ENCODE measurements at regions not wholly inside any gene's neighbourhood (a gene's known extent, or its start where the extent isn't known, plus 50 kb on each side); places are given as distances from the start of the nearest gene placed in this dataset.

DNA sequence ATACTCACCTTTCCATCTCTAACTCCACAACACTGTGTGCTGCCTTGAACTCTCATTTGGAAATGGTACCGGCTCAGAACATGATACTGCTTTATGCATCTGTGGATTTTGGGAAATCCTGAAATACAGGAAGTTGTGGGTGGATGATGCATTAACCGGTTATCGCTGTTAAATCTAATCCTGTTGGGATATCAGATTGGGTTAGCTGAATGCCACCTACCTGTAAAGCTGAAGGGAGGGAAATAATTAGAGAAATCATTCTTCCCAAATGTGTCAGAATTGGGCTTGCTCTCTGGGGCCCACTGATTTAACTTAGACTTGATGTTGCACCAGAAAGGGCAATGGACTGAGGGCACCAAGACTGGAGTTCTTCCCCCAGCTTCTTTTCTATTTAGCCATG lies 54.0 kb downstream of the CH25H start:
- Histone ChIP-seq H3K27me3 (ENCODE audit: insufficient read depth) (no peaks in the 10 kb centered on the region), H3K36me3 (replicated peaks in 1 of 2; ENCODE audit: control insufficient read depth in 1 of 2, insufficient read depth in 2 of 2, low read length in 1 of 2) (no peaks in the 10 kb centered on the region), H3K27ac (ENCODE audit: low read depth in 2 of 2, low read length in 1 of 2) (no peak overlapping the region), H3F3A (replicated peaks; ENCODE audit: insufficient read depth) (no peaks in the 10 kb centered on the region), H3K4me2 (no peak overlapping the region), H3K9ac (no peak overlapping the region), H3K9me2 (no peaks in the 10 kb centered on the region), H3K9me3 (no peaks in the 10 kb centered on the region), H3K79me2 (ENCODE audit: insufficient read depth) (no peaks in the 10 kb centered on the region), H2AFZ (ENCODE audit: low read depth) (no peak overlapping the region; the same call in 1 of the 2 replicates), H3K4me1 (ENCODE audit: control insufficient read depth in 1 of 2, insufficient read depth in 2 of 2, low read depth in 1 of 2, low read length in 1 of 2) (no peaks in the 10 kb centered on the region), H4K20me1 (ENCODE audit: insufficient read depth) (no peaks in the 10 kb centered on the region), H3K4me3 (ENCODE audit: low read depth in 2 of 2, low read length in 1 of 2) (no peak overlapping the region)
- no peak for DNase-seq
- ChIA-PET CTCF (no interaction called here), POLR2A (no interaction called here)
- 43% methylated on average over 3 of the region's 3 CpGs for WGBS (ENCODE audit: low lambda C conversion rate)
- TF ChIP-seq RFX5 (IDR thresholded peaks at IDR 0.05; ENCODE audit: low read length) (no peak), YY1 (IDR thresholded peaks at IDR 0.05; ENCODE audit: low read depth) (no peak), NRF1 (IDR thresholded peaks at IDR 0.05; ENCODE audit: low read depth, low read length) (no peak), ELF1 (IDR thresholded peaks at IDR 0.05) (no peak), MEF2A (IDR thresholded peaks at IDR 0.05; ENCODE audit: borderline replicate concordance, low read depth) (no peak), RAD21 (IDR thresholded peaks at IDR 0.05; ENCODE audit: low read length) (no peak), TEAD4 (IDR thresholded peaks at IDR 0.05; ENCODE audit: borderline replicate concordance, insufficient read depth) (no peak), EZH2phosphoT487 (IDR thresholded peaks at IDR 0.05; ENCODE audit: borderline replicate concordance, low read depth) (no peak), TAF1 (IDR thresholded peaks at IDR 0.05; ENCODE audit: borderline replicate concordance, low read depth, low read length) (no peak), RCOR1 (IDR thresholded peaks at IDR 0.05; ENCODE audit: low read length) (no peak), POLR2AphosphoS5 (IDR thresholded peaks at IDR 0.05; ENCODE audit: low read depth, low read length) (no peak), MXI1 (IDR thresholded peaks at IDR 0.05; ENCODE audit: low read depth, low read length) (no peak)
- TF ChIP-seq, protein P1, sequence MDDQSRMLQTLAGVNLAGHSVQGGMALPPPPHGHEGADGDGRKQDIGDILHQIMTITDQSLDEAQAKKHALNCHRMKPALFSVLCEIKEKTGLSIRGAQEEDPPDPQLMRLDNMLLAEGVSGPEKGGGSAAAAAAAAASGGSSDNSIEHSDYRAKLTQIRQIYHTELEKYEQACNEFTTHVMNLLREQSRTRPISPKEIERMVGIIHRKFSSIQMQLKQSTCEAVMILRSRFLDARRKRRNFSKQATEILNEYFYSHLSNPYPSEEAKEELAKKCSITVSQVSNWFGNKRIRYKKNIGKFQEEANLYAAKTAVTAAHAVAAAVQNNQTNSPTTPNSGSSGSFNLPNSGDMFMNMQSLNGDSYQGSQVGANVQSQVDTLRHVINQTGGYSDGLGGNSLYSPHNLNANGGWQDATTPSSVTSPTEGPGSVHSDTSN (IDR thresholded peaks at IDR 0.05): no peak
- TF ChIP-seq, protein P2, sequence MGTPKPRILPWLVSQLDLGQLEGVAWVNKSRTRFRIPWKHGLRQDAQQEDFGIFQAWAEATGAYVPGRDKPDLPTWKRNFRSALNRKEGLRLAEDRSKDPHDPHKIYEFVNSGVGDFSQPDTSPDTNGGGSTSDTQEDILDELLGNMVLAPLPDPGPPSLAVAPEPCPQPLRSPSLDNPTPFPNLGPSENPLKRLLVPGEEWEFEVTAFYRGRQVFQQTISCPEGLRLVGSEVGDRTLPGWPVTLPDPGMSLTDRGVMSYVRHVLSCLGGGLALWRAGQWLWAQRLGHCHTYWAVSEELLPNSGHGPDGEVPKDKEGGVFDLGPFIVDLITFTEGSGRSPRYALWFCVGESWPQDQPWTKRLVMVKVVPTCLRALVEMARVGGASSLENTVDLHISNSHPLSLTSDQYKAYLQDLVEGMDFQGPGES (IDR thresholded peaks at IDR 0.05; ENCODE audit: low read depth, low read length): no peak
- TF ChIP-seq, protein P3, sequence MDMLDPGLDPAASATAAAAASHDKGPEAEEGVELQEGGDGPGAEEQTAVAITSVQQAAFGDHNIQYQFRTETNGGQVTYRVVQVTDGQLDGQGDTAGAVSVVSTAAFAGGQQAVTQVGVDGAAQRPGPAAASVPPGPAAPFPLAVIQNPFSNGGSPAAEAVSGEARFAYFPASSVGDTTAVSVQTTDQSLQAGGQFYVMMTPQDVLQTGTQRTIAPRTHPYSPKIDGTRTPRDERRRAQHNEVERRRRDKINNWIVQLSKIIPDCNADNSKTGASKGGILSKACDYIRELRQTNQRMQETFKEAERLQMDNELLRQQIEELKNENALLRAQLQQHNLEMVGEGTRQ (IDR thresholded peaks at IDR 0.05; ENCODE audit: borderline replicate concordance, low read depth, low read length): no peak
- TF ChIP-seq, protein P4, sequence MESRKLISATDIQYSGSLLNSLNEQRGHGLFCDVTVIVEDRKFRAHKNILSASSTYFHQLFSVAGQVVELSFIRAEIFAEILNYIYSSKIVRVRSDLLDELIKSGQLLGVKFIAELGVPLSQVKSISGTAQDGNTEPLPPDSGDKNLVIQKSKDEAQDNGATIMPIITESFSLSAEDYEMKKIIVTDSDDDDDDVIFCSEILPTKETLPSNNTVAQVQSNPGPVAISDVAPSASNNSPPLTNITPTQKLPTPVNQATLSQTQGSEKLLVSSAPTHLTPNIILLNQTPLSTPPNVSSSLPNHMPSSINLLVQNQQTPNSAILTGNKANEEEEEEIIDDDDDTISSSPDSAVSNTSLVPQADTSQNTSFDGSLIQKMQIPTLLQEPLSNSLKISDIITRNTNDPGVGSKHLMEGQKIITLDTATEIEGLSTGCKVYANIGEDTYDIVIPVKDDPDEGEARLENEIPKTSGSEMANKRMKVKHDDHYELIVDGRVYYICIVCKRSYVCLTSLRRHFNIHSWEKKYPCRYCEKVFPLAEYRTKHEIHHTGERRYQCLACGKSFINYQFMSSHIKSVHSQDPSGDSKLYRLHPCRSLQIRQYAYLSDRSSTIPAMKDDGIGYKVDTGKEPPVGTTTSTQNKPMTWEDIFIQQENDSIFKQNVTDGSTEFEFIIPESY (IDR thresholded peaks at IDR 0.05; ENCODE audit: borderline replicate concordance, low read depth): no peak
- TF ChIP-seq, protein P5, sequence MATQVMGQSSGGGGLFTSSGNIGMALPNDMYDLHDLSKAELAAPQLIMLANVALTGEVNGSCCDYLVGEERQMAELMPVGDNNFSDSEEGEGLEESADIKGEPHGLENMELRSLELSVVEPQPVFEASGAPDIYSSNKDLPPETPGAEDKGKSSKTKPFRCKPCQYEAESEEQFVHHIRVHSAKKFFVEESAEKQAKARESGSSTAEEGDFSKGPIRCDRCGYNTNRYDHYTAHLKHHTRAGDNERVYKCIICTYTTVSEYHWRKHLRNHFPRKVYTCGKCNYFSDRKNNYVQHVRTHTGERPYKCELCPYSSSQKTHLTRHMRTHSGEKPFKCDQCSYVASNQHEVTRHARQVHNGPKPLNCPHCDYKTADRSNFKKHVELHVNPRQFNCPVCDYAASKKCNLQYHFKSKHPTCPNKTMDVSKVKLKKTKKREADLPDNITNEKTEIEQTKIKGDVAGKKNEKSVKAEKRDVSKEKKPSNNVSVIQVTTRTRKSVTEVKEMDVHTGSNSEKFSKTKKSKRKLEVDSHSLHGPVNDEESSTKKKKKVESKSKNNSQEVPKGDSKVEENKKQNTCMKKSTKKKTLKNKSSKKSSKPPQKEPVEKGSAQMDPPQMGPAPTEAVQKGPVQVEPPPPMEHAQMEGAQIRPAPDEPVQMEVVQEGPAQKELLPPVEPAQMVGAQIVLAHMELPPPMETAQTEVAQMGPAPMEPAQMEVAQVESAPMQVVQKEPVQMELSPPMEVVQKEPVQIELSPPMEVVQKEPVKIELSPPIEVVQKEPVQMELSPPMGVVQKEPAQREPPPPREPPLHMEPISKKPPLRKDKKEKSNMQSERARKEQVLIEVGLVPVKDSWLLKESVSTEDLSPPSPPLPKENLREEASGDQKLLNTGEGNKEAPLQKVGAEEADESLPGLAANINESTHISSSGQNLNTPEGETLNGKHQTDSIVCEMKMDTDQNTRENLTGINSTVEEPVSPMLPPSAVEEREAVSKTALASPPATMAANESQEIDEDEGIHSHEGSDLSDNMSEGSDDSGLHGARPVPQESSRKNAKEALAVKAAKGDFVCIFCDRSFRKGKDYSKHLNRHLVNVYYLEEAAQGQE (IDR thresholded peaks at IDR 0.05; ENCODE audit: low read depth, low read length): no peak
- TF ChIP-seq, protein P6, sequence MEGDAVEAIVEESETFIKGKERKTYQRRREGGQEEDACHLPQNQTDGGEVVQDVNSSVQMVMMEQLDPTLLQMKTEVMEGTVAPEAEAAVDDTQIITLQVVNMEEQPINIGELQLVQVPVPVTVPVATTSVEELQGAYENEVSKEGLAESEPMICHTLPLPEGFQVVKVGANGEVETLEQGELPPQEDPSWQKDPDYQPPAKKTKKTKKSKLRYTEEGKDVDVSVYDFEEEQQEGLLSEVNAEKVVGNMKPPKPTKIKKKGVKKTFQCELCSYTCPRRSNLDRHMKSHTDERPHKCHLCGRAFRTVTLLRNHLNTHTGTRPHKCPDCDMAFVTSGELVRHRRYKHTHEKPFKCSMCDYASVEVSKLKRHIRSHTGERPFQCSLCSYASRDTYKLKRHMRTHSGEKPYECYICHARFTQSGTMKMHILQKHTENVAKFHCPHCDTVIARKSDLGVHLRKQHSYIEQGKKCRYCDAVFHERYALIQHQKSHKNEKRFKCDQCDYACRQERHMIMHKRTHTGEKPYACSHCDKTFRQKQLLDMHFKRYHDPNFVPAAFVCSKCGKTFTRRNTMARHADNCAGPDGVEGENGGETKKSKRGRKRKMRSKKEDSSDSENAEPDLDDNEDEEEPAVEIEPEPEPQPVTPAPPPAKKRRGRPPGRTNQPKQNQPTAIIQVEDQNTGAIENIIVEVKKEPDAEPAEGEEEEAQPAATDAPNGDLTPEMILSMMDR (IDR thresholded peaks at IDR 0.05): no peak
- TF ChIP-seq, protein P7, sequence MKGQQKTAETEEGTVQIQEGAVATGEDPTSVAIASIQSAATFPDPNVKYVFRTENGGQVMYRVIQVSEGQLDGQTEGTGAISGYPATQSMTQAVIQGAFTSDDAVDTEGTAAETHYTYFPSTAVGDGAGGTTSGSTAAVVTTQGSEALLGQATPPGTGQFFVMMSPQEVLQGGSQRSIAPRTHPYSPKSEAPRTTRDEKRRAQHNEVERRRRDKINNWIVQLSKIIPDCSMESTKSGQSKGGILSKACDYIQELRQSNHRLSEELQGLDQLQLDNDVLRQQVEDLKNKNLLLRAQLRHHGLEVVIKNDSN (IDR thresholded peaks at IDR 0.05; ENCODE audit: borderline replicate concordance, low read depth): no peak

All from SK-N-SH (cell line).